Loucy (cell line): ENCODE measurements at regions not wholly inside any gene's neighbourhood (a gene's known extent, or its start where the extent isn't known, plus 50 kb on each side); places are given as distances from the start of the nearest gene placed in this dataset.
"Not testable (repeated sequence)": the region's sequence is repeated elsewhere in the genome, so short reads cannot be mapped to it uniquely, and the experiment has no call there.

Experiments
- H2AFZ ChIP-seq: fragments of 200-600 bp; sonication (generic); 2 replicates; pipeline ENCODE4 v1.6.0; 2016; ENCODE audit warnings: antibody characterized with exemption, mild to moderate bottlenecking, low read length, moderate library complexity
- H3F3A ChIP-seq: fragments of 200-600 bp; 2 replicates; pipeline ENCODE4 v1.6.0; 2016; ENCODE audit warnings: antibody characterized with exemption, low read depth, mild to moderate bottlenecking
- H3K27me3 ChIP-seq: fragments of 200-600 bp; sonication (generic); 2 replicates; pipeline ENCODE4 v1.6.1; 2014; ENCODE audit warnings: low read length, mild to moderate bottlenecking; ENCODE audit not compliant: insufficient read depth, poor library complexity, severe bottlenecking
- H3K36me3 ChIP-seq: fragments of 200-600 bp; sonication (generic); 2 replicates; pipeline ENCODE4 v1.6.1; 2016; ENCODE audit warnings: low read length; ENCODE audit not compliant: insufficient read depth
- H3K4me1 ChIP-seq: fragments of 200-600 bp; sonication (generic); 2 replicates; pipeline ENCODE4 v1.5.1; 2014; ENCODE audit warnings: low read length, mild to moderate bottlenecking; ENCODE audit not compliant: insufficient read depth, poor library complexity, severe bottlenecking
- H3K4me2 ChIP-seq: fragments of 200-600 bp; sonication (generic); 2 replicates; pipeline ENCODE4 v1.6.0; 2014; ENCODE audit warnings: antibody characterized with exemption, low read length, low read depth, mild to moderate bottlenecking; ENCODE audit not compliant: poor library complexity, severe bottlenecking
- H3K4me3 ChIP-seq: fragments of 200-600 bp; sonication (generic); 2 replicates; pipeline ENCODE4 v1.5.1; 2014; ENCODE audit warnings: low read length, mild to moderate bottlenecking, mixed read lengths; ENCODE audit not compliant: poor library complexity, severe bottlenecking
- H3K79me2 ChIP-seq: fragments of 200-600 bp; sonication (generic); 2 replicates; pipeline ENCODE4 v1.6.1; 2014; ENCODE audit warnings: low read length; ENCODE audit not compliant: insufficient read depth
- H3K9ac ChIP-seq: fragments of 200-600 bp; sonication (generic); 2 replicates; pipeline ENCODE4 v1.6.0; 2014; ENCODE audit warnings: mild to moderate bottlenecking, low read depth, low read length, moderate library complexity; ENCODE audit not compliant: poor library complexity, severe bottlenecking
- H3K9me2 ChIP-seq: fragments of 200-600 bp; sonication (generic); replicated peaks from 2 replicates; pipeline ENCODE4 v1.6.1; 2016; ENCODE audit warnings: low read depth, low read length, mixed read lengths
- H3K9me3 ChIP-seq: fragments of 200-600 bp; sonication (generic); 2 replicates; pipeline ENCODE4 v1.6.1; 2014; ENCODE audit warnings: mild to moderate bottlenecking, antibody characterized with exemption, low read length, low read depth; ENCODE audit not compliant: insufficient read depth
- H4K20me1 ChIP-seq: fragments of 200-600 bp; sonication (generic); 2 replicates; pipeline ENCODE4 v1.6.0; 2014; ENCODE audit warnings: antibody characterized with exemption, low read length, mild to moderate bottlenecking; ENCODE audit not compliant: insufficient read depth, poor library complexity, severe bottlenecking
- EZH2phosphoT487 ChIP-seq: fragments of 200-600 bp; IDR thresholded peaks from 2 replicates; pipeline ENCODE4 v1.6.1; 2018; ENCODE audit warnings: antibody characterized with exemption, mild to moderate bottlenecking, moderate library complexity, borderline replicate concordance
- TF ChIP-seq, protein P1 (sequence below): fragments of 200-600 bp; sonication (generic); conservative IDR thresholded peaks from 2 replicates; pipeline ENCODE4 v1.5.1; 2014; ENCODE audit warnings: mild to moderate bottlenecking, antibody characterized with exemption, low read length

- H3F3A ChIP-seq: no peaks in the 10 kb centered on the region
- no peaks in the 10 kb centered on the region for H3K36me3 ChIP-seq
- no peak overlapping the region for H3K4me2 ChIP-seq
- H3K9me3 ChIP-seq: no peaks in the 10 kb centered on the region
- H3K4me1 ChIP-seq: no peaks in the 10 kb centered on the region
- TF ChIP-seq, protein P1, sequence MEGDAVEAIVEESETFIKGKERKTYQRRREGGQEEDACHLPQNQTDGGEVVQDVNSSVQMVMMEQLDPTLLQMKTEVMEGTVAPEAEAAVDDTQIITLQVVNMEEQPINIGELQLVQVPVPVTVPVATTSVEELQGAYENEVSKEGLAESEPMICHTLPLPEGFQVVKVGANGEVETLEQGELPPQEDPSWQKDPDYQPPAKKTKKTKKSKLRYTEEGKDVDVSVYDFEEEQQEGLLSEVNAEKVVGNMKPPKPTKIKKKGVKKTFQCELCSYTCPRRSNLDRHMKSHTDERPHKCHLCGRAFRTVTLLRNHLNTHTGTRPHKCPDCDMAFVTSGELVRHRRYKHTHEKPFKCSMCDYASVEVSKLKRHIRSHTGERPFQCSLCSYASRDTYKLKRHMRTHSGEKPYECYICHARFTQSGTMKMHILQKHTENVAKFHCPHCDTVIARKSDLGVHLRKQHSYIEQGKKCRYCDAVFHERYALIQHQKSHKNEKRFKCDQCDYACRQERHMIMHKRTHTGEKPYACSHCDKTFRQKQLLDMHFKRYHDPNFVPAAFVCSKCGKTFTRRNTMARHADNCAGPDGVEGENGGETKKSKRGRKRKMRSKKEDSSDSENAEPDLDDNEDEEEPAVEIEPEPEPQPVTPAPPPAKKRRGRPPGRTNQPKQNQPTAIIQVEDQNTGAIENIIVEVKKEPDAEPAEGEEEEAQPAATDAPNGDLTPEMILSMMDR: no peak
- TF ChIP-seq EZH2phosphoT487: no peak
- no peak overlapping the region for H3K4me3 ChIP-seq
- no peaks in the 10 kb centered on the region for H3K79me2 ChIP-seq
- no peaks in the 10 kb centered on the region for H3K27me3 ChIP-seq
- H2AFZ ChIP-seq: no peak overlapping the region
- H3K9ac ChIP-seq: no peak overlapping the region
- H3K9me2 ChIP-seq: no peaks in the 10 kb centered on the region
- no peaks in the 10 kb centered on the region for H4K20me1 ChIP-seq
Measured at GRCh38 chr1:232344791-232345399, 285.0 kb downstream of the SIPA1L2 start.

DNA sequence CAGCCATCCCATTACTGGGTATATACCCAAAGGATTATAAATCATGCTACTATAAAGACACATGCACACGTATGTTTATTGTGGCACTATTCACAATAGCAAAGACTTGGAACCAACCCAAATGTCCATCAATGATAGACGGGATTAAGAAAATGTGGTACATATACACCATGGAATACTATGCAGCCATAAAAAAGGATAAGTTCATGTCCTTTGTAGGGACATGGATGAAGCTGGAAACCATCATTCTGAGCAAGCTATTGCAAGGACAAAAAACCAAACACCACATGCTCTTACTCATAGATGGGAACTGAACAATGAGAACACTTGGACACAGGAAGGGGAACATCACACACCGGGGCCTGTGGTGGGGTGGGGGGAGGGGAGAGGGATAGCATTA, 285.7 kb downstream of the SIPA1L2 start:
- H3F3A ChIP-seq, H3K27me3 ChIP-seq, H3K9me3 ChIP-seq, H3K79me2 ChIP-seq, H2AFZ ChIP-seq, H4K20me1 ChIP-seq, H3K9me2 ChIP-seq, H3K36me3 ChIP-seq, H3K4me1 ChIP-seq, H3K4me3 ChIP-seq, H3K4me2 ChIP-seq, H3K9ac ChIP-seq: not testable (repeated sequence)

DNA sequence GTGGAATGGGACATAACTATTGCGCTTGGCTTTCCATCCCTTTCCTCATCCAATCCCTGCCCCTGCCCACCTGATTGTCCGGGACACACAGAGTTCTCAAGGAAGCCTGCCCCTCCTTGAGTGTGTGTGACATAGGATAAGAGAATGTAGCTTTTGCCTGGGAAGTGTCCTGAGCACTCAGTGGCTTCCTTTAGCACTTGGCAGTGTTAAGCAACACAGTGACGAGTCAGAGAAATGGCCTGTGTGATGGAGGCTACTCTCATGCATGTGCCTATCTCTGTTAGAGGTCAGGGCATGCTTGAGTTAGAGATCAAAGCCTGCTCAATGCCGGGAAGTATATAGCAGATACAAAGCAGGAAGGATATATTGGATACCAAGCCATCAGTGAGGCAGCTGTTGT, 289.5 kb downstream of the SIPA1L2 start:
- no peaks in the 10 kb centered on the region for H3K4me1 ChIP-seq
- H3K9me2 ChIP-seq: no peaks in the 10 kb centered on the region
- no peak for TF ChIP-seq EZH2phosphoT487
- TF ChIP-seq, protein P1: no peak
- no peaks in the 10 kb centered on the region for H3K9me3 ChIP-seq
- H4K20me1 ChIP-seq: no peaks in the 10 kb centered on the region
- H3K4me3 ChIP-seq: no peak overlapping the region
- no peak overlapping the region for H3K9ac ChIP-seq
- H3K36me3 ChIP-seq: no peaks in the 10 kb centered on the region
- no peak overlapping the region for H3K4me2 ChIP-seq
- no peaks in the 10 kb centered on the region for H3K79me2 ChIP-seq
- no peaks in the 10 kb centered on the region for H3F3A ChIP-seq
- H2AFZ ChIP-seq: no peak overlapping the region
- no peaks in the 10 kb centered on the region for H3K27me3 ChIP-seq

- Histone ChIP-seq H3K9ac (no peak overlapping the region), H3K79me2 (no peaks in the 10 kb centered on the region), H3K36me3 (no peaks in the 10 kb centered on the region), H3K4me1 (no peaks in the 10 kb centered on the region), H3K27me3 (no peaks in the 10 kb centered on the region), H3K4me2 (no peak overlapping the region), H3K9me2 (no peaks in the 10 kb centered on the region), H4K20me1 (no peaks in the 10 kb centered on the region), H2AFZ (no peak overlapping the region), H3K9me3 (no peaks in the 10 kb centered on the region), H3K4me3 (no peak overlapping the region), H3F3A (no peaks in the 10 kb centered on the region)
- no peak for TF ChIP-seq EZH2phosphoT487
- TF ChIP-seq, protein P1: no peak
Measured at GRCh38 chr1:232339073-232339472, 290.9 kb downstream of the SIPA1L2 start.
